BLaER1 (cell line): ENCODE measurements at regions not wholly inside any gene's neighbourhood (a gene's known extent, or its start where the extent isn't known, plus 50 kb on each side); places are given as distances from the start of the nearest gene placed in this dataset.

Experiments used
- H3K27ac ChIP-seq: shearing (Covaris generic); formaldehyde crosslinking; 2 replicates; pipeline ENCODE4 v1.8.1; 2022
- H3K27me3 ChIP-seq: shearing (Covaris generic); formaldehyde crosslinking; 2 replicates; pipeline ENCODE4 v1.8.1; 2022
- H3K36me3 ChIP-seq: shearing (Covaris generic); formaldehyde crosslinking; 2 replicates; pipeline ENCODE4 v1.8.1; 2022
- H3K4me1 ChIP-seq: shearing (Covaris generic); formaldehyde crosslinking; 2 replicates; pipeline ENCODE4 v1.8.1; 2022
- H3K4me2 ChIP-seq: shearing (Covaris generic); formaldehyde crosslinking; 2 replicates; pipeline ENCODE4 v1.8.1; 2022
- H3K4me3 ChIP-seq: shearing (Covaris generic); formaldehyde crosslinking; 2 replicates; pipeline ENCODE4 v1.8.1; 2022
- H3K9ac ChIP-seq: shearing (Covaris generic); formaldehyde crosslinking; 2 replicates; pipeline ENCODE4 v1.8.1; 2022
- H3K9me3 ChIP-seq: shearing (Covaris generic); formaldehyde crosslinking; 2 replicates; pipeline ENCODE4 v1.8.1; 2022
- H4K20me1 ChIP-seq: shearing (Covaris generic); formaldehyde crosslinking; 2 replicates; pipeline ENCODE4 v1.8.1; 2022
- Cebpa-rat ChIP-seq: shearing (Covaris generic); IDR thresholded peaks from 2 replicates; pipeline ENCODE4 v1.8.1; 2022

- no peaks in the 10 kb centered on the region for H3K4me1 ChIP-seq
- H3K27ac ChIP-seq = no peak overlapping the region
- no peak overlapping the region for H3K4me3 ChIP-seq
- no peaks in the 10 kb centered on the region for H3K36me3 ChIP-seq
- H3K27me3 ChIP-seq = no peaks in the 10 kb centered on the region
- no peak for TF ChIP-seq Cebpa-rat
- no peak overlapping the region for H3K4me2 ChIP-seq
- no peak overlapping the region for H3K9ac ChIP-seq
- no peaks in the 10 kb centered on the region for H4K20me1 ChIP-seq
- no peaks in the 10 kb centered on the region for H3K9me3 ChIP-seq
These were observed 1270.1 kb upstream of the ACO1 start for GRCh38 chr9:31114346-31114745.

GRCh38 chr9:31119890-31120454, 1264.5 kb upstream of the ACO1 start:
- H3K27ac ChIP-seq = no peak overlapping the region
- no peak for TF ChIP-seq Cebpa-rat

GRCh38 chr9:31124389-31124788, 1260.1 kb upstream of the ACO1 start:
- peaks cover 7% of the 10 kb centered on the region; the same call in 1 of the 2 replicates for H3K9me3 ChIP-seq
- no peaks in the 10 kb centered on the region for H3K27me3 ChIP-seq
- no peaks in the 10 kb centered on the region for H3K36me3 ChIP-seq
- H3K4me1 ChIP-seq = 0 out of 2 replicates have a peak, but pooled peaks cover 3% of the 10 kb centered on the region
- no peak overlapping the region for H3K27ac ChIP-seq
- H3K4me3 ChIP-seq = no peak overlapping the region
- TF ChIP-seq Cebpa-rat = no peak
- no peak overlapping the region for H3K9ac ChIP-seq
- no peak overlapping the region for H3K4me2 ChIP-seq
- H4K20me1 ChIP-seq = no peaks in the 10 kb centered on the region

More at GRCh38 chr9:31119890-31120454, 1264.5 kb upstream of the ACO1 start:
- Histone ChIP-seq H3K9ac (no peak overlapping the region), H3K4me1 (no peaks in the 10 kb centered on the region), H3K36me3 (no peaks in the 10 kb centered on the region), H3K27me3 (no peaks in the 10 kb centered on the region), H4K20me1 (no peaks in the 10 kb centered on the region), H3K4me3 (no peak overlapping the region), H3K4me2 (no peak overlapping the region), H3K9me3 (peaks cover 7% of the 10 kb centered on the region; the same call in 1 of the 2 replicates)

GRCh38 chr9:31135567-31135966, 1248.9 kb upstream of the ACO1 start:
- Histone ChIP-seq H3K27ac (no peak overlapping the region), H3K4me2 (no peak overlapping the region), H3K9ac (no peak overlapping the region), H4K20me1 (no peaks in the 10 kb centered on the region), H3K4me1 (no peaks in the 10 kb centered on the region), H3K9me3 (no peaks in the 10 kb centered on the region), H3K27me3 (no peaks in the 10 kb centered on the region), H3K36me3 (no peaks in the 10 kb centered on the region), H3K4me3 (no peak overlapping the region)
- TF ChIP-seq Cebpa-rat = no peak

- TF ChIP-seq Cebpa-rat = no peak
- no peak overlapping the region for H3K4me2 ChIP-seq
- no peaks in the 10 kb centered on the region for H3K4me1 ChIP-seq
- no peak overlapping the region for H3K4me3 ChIP-seq
- no peak overlapping the region for H3K9ac ChIP-seq
- no peaks in the 10 kb centered on the region for H3K36me3 ChIP-seq
- no peak overlapping the region for H3K27ac ChIP-seq
- no peaks in the 10 kb centered on the region for H3K9me3 ChIP-seq
- H3K27me3 ChIP-seq = no peaks in the 10 kb centered on the region
- H4K20me1 ChIP-seq = no peaks in the 10 kb centered on the region
These were observed 1247.9 kb upstream of the ACO1 start for GRCh38 chr9:31136524-31136923.

- no peaks in the 10 kb centered on the region for H3K4me1 ChIP-seq
- no peaks in the 10 kb centered on the region for H3K9me3 ChIP-seq
- no peak for TF ChIP-seq Cebpa-rat
- no peak overlapping the region for H3K4me3 ChIP-seq
- H3K27me3 ChIP-seq = no peaks in the 10 kb centered on the region
- no peaks in the 10 kb centered on the region for H3K36me3 ChIP-seq
- no peaks in the 10 kb centered on the region for H4K20me1 ChIP-seq
- no peak overlapping the region for H3K9ac ChIP-seq
- no peak overlapping the region for H3K27ac ChIP-seq
- H3K4me2 ChIP-seq = no peak overlapping the region
These were observed 1247.0 kb upstream of the ACO1 start for GRCh38 chr9:31137176-31138160.

GRCh38 chr9:31140316-31140715, 1244.1 kb upstream of the ACO1 start:
- Histone ChIP-seq H3K9ac (no peak overlapping the region), H3K4me3 (no peak overlapping the region), H3K36me3 (no peaks in the 10 kb centered on the region), H3K4me1 (no peaks in the 10 kb centered on the region), H3K27me3 (no peaks in the 10 kb centered on the region), H3K27ac (no peak overlapping the region), H4K20me1 (no peaks in the 10 kb centered on the region), H3K4me2 (no peak overlapping the region), H3K9me3 (no peaks in the 10 kb centered on the region)
- TF ChIP-seq Cebpa-rat = no peak

- no peaks in the 10 kb centered on the region for H3K27me3 ChIP-seq
- H4K20me1 ChIP-seq = no peaks in the 10 kb centered on the region
- no peaks in the 10 kb centered on the region for H3K9me3 ChIP-seq
- H3K9ac ChIP-seq = no peak overlapping the region
- no peak for TF ChIP-seq Cebpa-rat
- H3K27ac ChIP-seq = no peak overlapping the region
- no peak overlapping the region for H3K4me3 ChIP-seq
- H3K36me3 ChIP-seq = no peaks in the 10 kb centered on the region
- H3K4me2 ChIP-seq = no peak overlapping the region
- H3K4me1 ChIP-seq = no peaks in the 10 kb centered on the region
These were observed 1242.0 kb upstream of the ACO1 start for GRCh38 chr9:31142456-31142855.

- TF ChIP-seq Cebpa-rat = no peak
- Histone ChIP-seq H3K9ac (no peak overlapping the region), H3K4me1 (no peaks in the 10 kb centered on the region), H3K27me3 (no peaks in the 10 kb centered on the region), H4K20me1 (no peaks in the 10 kb centered on the region), H3K4me3 (no peak overlapping the region), H3K36me3 (no peaks in the 10 kb centered on the region), H3K4me2 (no peak overlapping the region), H3K27ac (no peak overlapping the region), H3K9me3 (no peaks in the 10 kb centered on the region)
These were observed 1239.8 kb upstream of the ACO1 start for GRCh38 chr9:31144614-31145013.

- no peaks in the 10 kb centered on the region for H4K20me1 ChIP-seq
- no peaks in the 10 kb centered on the region for H3K9me3 ChIP-seq
- H3K27ac ChIP-seq = no peak overlapping the region
These were observed 1237.8 kb upstream of the ACO1 start for GRCh38 chr9:31146485-31147166.

More at GRCh38 chr9:31146485-31147166, 1237.8 kb upstream of the ACO1 start:
- Histone ChIP-seq H3K4me1 (no peaks in the 10 kb centered on the region), H3K36me3 (no peaks in the 10 kb centered on the region), H3K4me2 (no peak overlapping the region), H3K9ac (no peak overlapping the region), H3K4me3 (no peak overlapping the region), H3K27me3 (no peaks in the 10 kb centered on the region)
- no peak for TF ChIP-seq Cebpa-rat
